ENCODE measurements at regions not wholly inside any gene's neighbourhood (a gene's known extent, or its start where the extent isn't known, plus 50 kb on each side); places are given as distances from the start of the nearest gene placed in this dataset.

- intact Hi-C loops (cut with micrococcal nuclease) = no loop called here
- no peaks in the 10 kb centered on the region for H4K20me1 ChIP-seq (replicated peaks; ENCODE audit: control insufficient read depth, extremely low read depth, insufficient read depth, low read length)
- H3K9me1 ChIP-seq (replicated peaks; ENCODE audit: control insufficient read depth, extremely low read depth, insufficient read depth, low read length) = no peaks in the 10 kb centered on the region
- ChIA-PET POLR2A (no interaction called here), CTCF (no interaction called here)
- FAIRE-seq (no peak), DNase-seq (ENCODE audit: low read depth, low spot score) (no peak)
- peaks cover 4% of the 10 kb centered on the region for H3K9me3 ChIP-seq (replicated peaks; ENCODE audit: control insufficient read depth, insufficient read depth, low read length)
- H3K27ac ChIP-seq (ENCODE audit: insufficient read depth, low read depth, low read length) = no peak overlapping the region
- H3K4me2 ChIP-seq (ENCODE audit: insufficient read depth, low read length) = no peak overlapping the region
- no peaks in the 10 kb centered on the region for H3K27me3 ChIP-seq (ENCODE audit: control insufficient read depth in 2 of 2, insufficient read depth in 2 of 2, low read length in 2 of 2)
- H3K4me1 ChIP-seq (ENCODE audit: control insufficient read depth, extremely low read depth, insufficient read depth, low read length) = no peaks in the 10 kb centered on the region
- H3K36me3 ChIP-seq (ENCODE audit: control insufficient read depth in 2 of 2, extremely low read depth in 1 of 2, insufficient read depth in 2 of 2, low read length in 2 of 2) = no peaks in the 10 kb centered on the region
- TF ChIP-seq, protein P1, sequence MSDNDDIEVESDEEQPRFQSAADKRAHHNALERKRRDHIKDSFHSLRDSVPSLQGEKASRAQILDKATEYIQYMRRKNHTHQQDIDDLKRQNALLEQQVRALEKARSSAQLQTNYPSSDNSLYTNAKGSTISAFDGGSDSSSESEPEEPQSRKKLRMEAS (IDR thresholded peaks at IDR 0.05; ENCODE audit: insufficient read depth, insufficient read length) = no peak
- no peak for TF ChIP-seq EZH2 (IDR thresholded peaks at IDR 0.05; ENCODE audit: borderline replicate concordance, low read depth, low read length, severe bottlenecking)
- no peak for TF ChIP-seq FOS (IDR thresholded peaks at IDR 0.05; ENCODE audit: borderline replicate concordance, insufficient read depth, low read length)
- no peak for TF ChIP-seq MYC (IDR thresholded peaks at IDR 0.05; ENCODE audit: low read depth, low read length)
- no peak for TF ChIP-seq JUN (IDR thresholded peaks at IDR 0.05; ENCODE audit: borderline replicate concordance, insufficient read depth, insufficient read length, low read depth)
- TF ChIP-seq POLR2A (IDR thresholded peaks at IDR 0.05; ENCODE audit: low read depth, low read length) = no peak
- no peak for TF ChIP-seq GATA2 (IDR thresholded peaks at IDR 0.05; ENCODE audit: insufficient read depth, insufficient read length, low read depth, low read length)
- no peak for TF ChIP-seq POLR2AphosphoS5 (IDR thresholded peaks at IDR 0.05; ENCODE audit: insufficient read depth, low read depth, low read length)
- no peak for TF ChIP-seq CTCF (IDR thresholded peaks at IDR 0.05; ENCODE audit: extremely low read depth in 1 of 2, insufficient read depth in 1 of 2, low read depth in 1 of 2, low read length in 2 of 2)
- no TSS peak for BruUV-seq (replicated peaks)
- dilution Hi-C loops (cut with MboI; ENCODE audit: extremely low pct_ligation_motif_present, low sequenced_read_pairs) = no loop called here
- no peak overlapping the region for H3K4me3 ChIP-seq (replicated peaks in 1 of 3; ENCODE audit: insufficient read depth in 1 of 3, low read depth in 1 of 3, low read length in 3 of 3)
- H2AFZ ChIP-seq (ENCODE audit: low read depth, low read length) = no peak overlapping the region
- H3K79me2 ChIP-seq (ENCODE audit: control insufficient read depth, insufficient read depth, low read length) = no peaks in the 10 kb centered on the region
- H3K9ac ChIP-seq (replicated peaks; ENCODE audit: extremely low read depth, insufficient read depth, low read length) = no peak overlapping the region
These were observed 130.9 kb upstream of the AJAP1 start for GRCh38 chr1:4523551-4523950.
